GM21717 (cell line): ENCODE measurements at regions not wholly inside any gene's neighbourhood (a gene's known extent, or its start where the extent isn't known, plus 50 kb on each side); places are given as distances from the start of the nearest gene placed in this dataset.
A peak's percentile ranks its signal among the peaks of the same experiment; 100 is the strongest.
"Not testable (repeated sequence)": the region's sequence is repeated elsewhere in the genome, so short reads cannot be mapped to it uniquely, and the experiment has no call there.

Experiments used
- ATAC-seq: cut with Tn5 transposase; IDR thresholded peaks from one replicate; pipeline ENCODE4 v1.9.1; 2021; ENCODE audit warnings: mild to moderate bottlenecking, moderate library complexity; ENCODE audit not compliant: unreplicated experiment

- no peak for ATAC-seq
Observed at GRCh38 chr11:29634244-29634643, 382.6 kb downstream of the KCNA4 start.

DNA sequence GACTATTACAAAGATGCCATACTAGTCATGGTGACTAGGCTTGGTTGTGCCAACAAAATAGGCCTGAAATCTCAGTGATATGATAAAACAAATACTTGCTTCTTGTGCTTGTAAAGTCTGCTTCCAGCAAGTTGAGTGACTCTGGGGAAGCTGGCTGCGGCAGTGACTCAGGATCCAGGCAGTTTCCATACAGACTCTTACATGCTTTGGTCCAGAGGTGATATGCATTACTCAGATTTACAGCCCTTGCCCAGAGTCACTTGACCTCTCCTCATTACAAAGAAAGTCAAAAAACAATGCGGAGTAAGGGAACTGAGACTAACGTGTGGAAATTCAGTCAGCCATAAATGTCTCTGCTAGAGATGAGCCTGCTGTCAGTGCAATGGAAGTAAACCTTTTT is 387.5 kb downstream of the KCNA4 start:
- ATAC-seq = no peak

- ATAC-seq = no peak
Observed at GRCh38 chr11:29628609-29629008, 388.2 kb downstream of the KCNA4 start.

DNA sequence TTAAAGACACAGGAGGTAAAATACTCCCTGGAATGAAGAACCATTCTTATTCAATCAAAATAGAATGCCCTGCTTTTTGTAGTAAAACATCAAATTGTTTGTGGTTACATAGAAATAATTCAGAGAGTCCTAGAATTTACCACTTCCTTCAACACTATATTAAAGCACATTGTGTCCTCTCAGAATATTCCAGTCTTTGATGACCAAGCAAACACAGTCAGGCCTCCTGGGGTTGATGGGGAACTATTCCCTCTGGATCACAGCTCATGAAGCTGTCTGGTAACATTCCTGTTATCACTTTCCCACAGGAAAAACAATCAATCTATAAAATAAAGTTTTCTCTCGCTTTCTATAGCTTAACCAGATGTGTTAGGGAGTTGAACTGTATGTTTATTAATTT is 389.3 kb downstream of the KCNA4 start:
- ATAC-seq = no peak

DNA sequence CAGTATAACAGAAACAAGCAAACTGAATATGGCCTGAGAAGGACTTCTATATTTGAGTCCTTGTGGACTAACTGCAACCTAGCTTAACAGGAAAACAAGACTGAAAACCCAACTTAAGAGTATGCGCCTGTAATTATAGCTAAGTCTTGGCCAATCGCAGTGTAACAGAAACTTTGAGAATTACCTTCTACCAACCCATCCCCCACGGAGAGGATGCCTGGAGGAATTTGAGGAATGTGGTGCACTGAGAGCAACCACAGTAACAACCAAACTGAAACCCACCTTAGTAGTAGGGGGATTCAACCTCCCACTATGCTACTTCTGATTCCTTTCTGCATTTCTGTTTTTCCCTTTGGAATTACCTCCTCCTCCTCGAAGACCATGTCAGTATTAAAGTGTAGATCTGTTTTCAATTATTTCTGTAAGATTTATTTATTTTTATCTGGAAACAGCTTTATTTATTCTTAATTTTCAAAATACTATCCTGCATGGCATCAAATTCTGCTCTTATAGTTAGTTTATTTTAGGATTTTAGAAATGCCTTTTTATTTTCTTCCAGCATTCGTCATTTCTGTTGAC is 393.6 kb downstream of the KCNA4 start:
- no peak for ATAC-seq

DNA sequence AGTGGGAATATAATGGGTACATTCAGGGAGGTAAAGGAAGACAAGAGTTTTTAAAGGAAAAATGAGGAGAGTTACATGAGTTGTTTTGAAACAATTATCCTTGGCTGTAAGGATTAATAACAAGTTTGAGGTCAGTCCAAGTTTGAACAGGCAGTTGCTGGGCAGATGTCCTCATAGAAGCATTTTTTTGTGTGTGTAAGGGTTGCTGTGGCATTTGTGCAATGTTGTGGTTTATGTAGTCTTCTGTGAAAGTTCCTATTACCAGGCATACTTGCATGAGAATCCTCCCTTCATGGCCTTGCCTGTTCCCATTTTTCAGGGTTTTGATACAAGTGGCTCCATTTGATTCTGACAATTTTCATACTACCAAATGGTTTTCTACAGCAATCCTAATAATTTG is 400.2 kb downstream of the KCNA4 start:
- ATAC-seq = no peak

GRCh38 chr11:29612423-29612822 is 404.4 kb downstream of the KCNA4 start:
- ATAC-seq = no peak

GRCh38 chr11:29606330-29607031 is 410.3 kb downstream of the KCNA4 start:
- no peak for ATAC-seq

DNA sequence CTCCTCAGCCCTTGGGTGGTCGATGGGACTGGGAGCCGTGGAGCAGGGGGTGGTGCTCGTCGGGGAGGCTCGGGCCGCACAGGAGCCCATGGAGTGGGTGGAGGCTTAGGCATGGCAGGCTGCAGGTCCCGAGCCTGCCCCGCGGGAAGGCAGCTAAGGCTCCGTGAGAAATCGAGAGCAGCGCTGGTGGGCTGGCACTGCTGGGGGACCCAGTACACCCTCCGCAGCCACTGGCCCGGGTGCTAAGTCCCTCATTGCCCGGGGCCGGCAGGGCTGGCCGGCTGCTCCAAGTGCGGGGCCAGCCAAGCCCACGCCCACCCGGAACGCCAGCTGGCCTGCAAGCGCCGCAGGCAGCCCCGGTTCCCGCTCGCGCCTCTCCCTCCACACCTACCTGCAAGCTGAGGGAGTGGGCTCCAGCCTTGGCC is 416.7 kb downstream of the KCNA4 start:
- ATAC-seq = not testable (repeated sequence)

DNA sequence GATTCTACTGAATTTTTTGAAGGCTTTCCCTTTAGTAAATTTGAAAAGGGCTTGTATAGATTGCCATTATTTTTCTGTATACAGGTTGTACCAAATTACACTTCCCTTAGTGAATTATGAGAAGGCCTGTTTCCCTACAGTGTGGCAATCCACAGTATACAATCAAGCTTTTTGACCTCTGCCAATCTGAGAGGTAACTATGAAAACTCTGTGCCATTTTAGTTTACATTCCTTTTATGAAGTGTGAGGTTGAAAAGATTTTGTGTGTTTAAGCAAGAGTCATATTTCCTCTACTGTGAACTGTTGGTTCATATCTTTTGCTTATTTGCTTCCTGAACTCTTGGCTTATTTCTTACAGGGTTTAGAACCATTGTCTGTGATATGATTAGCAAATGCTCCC is 432.5 kb downstream of the KCNA4 start:
- ATAC-seq = no peak

- no peak for ATAC-seq
Observed at GRCh38 chr11:29578806-29579205, 438.0 kb downstream of the KCNA4 start.

- no peak for ATAC-seq
Observed at GRCh38 chr11:29564486-29564885, 452.3 kb downstream of the KCNA4 start.

- no peak for ATAC-seq
Observed at GRCh38 chr11:29562183-29562582, 454.6 kb downstream of the KCNA4 start.

DNA sequence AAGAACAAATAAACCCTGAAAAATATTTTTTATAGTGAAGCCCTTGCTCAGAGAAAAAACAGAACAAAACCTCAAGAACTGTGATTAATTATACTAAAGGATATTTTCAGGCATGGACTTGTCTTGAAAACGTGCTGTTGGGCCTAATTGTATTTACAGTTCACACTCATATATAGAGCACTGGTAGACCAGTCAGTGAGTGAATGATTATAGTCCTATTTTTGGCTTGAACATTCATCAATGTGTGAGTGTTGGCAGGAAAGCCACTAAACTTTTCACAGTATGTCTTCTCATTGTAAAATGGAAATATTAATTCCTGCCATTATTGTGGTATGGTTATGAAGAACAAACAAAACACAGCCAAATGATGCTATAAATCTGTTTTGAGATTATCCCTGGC is 462.8 kb downstream of the KCNA4 start:
- no peak for ATAC-seq

DNA sequence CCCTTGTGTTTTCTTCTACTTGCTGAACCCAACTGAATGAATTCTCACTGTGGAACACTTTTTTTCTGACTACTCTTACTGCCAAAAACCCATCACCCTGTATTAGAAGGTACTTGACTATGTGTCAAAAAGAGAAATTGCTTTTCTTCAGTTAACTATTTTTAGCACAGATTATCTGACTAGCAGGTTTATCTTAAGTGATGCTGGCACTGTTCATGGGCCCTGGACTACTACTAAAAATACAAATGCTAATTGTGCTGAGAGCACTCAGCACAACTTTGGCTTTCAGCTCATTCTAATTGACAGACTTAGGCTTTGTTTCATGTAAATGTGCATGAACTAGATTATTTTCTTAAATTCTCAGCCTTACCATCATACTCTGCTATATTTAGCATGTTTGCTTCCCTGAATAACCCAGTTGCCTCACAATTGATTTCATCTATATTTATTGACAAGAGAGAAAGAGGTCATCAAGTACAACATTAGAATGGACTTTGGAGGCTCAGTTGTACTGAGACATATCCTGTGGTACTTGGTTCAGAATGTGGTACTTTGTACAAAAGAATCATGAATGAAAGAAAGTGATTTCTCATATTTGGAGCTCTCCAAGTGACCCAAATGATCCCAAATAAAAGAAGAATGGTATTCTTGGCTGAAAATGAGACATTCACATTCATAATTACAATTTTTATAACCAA is 478.3 kb downstream of the KCNA4 start:
- no peak for ATAC-seq

DNA sequence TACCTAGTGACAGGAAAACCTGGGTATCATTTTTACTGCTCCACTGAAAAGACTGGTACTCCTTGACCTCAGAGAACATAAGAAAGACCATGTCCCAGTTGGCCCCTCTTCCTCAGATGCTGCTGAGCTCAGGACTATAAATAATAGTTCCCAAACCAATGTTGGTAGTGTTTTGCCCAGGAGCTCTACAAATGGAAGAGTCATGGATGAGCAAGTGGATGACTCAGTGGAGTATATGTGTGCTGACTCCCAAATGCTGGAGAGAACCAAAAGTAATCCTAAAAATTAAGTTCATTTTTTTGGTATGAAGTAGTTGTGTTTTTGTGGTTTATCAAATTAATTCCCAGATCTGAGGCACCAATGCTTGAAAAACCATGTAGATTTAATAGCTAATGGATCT is 482.0 kb downstream of the KCNA4 start:
- no peak for ATAC-seq

- ATAC-seq = no peak
Observed at GRCh38 chr11:29530961-29531360, 485.9 kb downstream of the KCNA4 start.

GRCh38 chr11:29527391-29527936 is 489.4 kb downstream of the KCNA4 start:
- peak; percentile 85 for ATAC-seq

- ATAC-seq = no peak
Observed at GRCh38 chr11:29518389-29519174, 498.2 kb downstream of the KCNA4 start.

DNA sequence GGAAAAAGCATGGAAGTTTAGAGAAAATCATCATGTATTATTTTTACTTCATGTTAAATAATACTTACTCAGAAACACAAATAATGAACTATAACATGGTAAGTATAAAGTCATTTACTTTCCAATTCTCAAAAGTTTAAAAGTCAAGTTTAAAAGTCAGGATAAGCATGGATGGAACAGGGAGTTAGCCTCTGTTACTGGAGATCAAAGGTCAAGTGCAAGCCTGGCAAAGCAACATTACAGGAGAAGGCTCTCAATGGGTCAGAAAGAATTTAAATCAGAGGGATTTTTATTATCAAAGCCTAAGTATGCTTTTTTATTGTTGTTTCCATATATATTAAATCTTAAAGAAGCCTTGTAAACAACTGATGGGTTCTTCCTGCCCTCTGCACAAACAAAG is 505.4 kb downstream of the KCNA4 start:
- ATAC-seq = no peak

- ATAC-seq = no peak
Observed at GRCh38 chr11:29507376-29507775, 509.5 kb downstream of the KCNA4 start.
